Kasumi-1 (cell line): ENCODE measurements at regions not wholly inside any gene's neighbourhood (a gene's known extent, or its start where the extent isn't known, plus 50 kb on each side); places are given as distances from the start of the nearest gene placed in this dataset.
"Not testable (repeated sequence)": the region's sequence is repeated elsewhere in the genome, so short reads cannot be mapped to it uniquely, and the experiment has no call there.

Experiments
- DNase-seq, 2 experiments: peaks; one replicate each; lab custom pipeline; 2025; lab: John Stamatoyannopoulos, UW

GRCh38 chr14:85895603-85896002, 365.7 kb downstream of the FLRT2 start:
- DNase-seq = no peak

GRCh38 chr14:85892251-85892650, 362.3 kb downstream of the FLRT2 start:
- DNase-seq = no peak

GRCh38 chr14:85883966-85884365, 354.0 kb downstream of the FLRT2 start:
- no peak for DNase-seq

- DNase-seq = no peak
Measured at GRCh38 chr14:85883101-85883500, 353.2 kb downstream of the FLRT2 start.

- no peak for DNase-seq
Measured at GRCh38 chr14:85881935-85882334, 352.0 kb downstream of the FLRT2 start.

GRCh38 chr14:85878874-85879273, 348.9 kb downstream of the FLRT2 start:
- no peak for DNase-seq

GRCh38 chr14:85873006-85873405, 343.1 kb downstream of the FLRT2 start:
- DNase-seq = no peak

GRCh38 chr14:85867450-85867849, 337.5 kb downstream of the FLRT2 start:
- DNase-seq = peak; percentile 2 to 17

GRCh38 chr14:85865701-85866100, 335.8 kb downstream of the FLRT2 start:
- DNase-seq = no peak

- DNase-seq = no peak
Measured at GRCh38 chr14:85858634-85859033, 328.7 kb downstream of the FLRT2 start.

- DNase-seq = peak; percentile 33 to 63
Measured at GRCh38 chr14:85856430-85856829, 326.5 kb downstream of the FLRT2 start.

- no peak for DNase-seq
Measured at GRCh38 chr14:85853996-85854526, 324.1 kb downstream of the FLRT2 start.

GRCh38 chr14:85852906-85853305, 323.0 kb downstream of the FLRT2 start:
- DNase-seq = no peak

- DNase-seq = not testable (repeated sequence)
Measured at GRCh38 chr14:85852123-85852522, 322.2 kb downstream of the FLRT2 start.

- DNase-seq = not testable (repeated sequence)
Measured at GRCh38 chr14:85830549-85830948, 300.6 kb downstream of the FLRT2 start.

GRCh38 chr14:85829601-85830000, 299.7 kb downstream of the FLRT2 start:
- DNase-seq = not testable (repeated sequence)

GRCh38 chr14:85824526-85824925, 294.6 kb downstream of the FLRT2 start:
- DNase-seq = no peak

GRCh38 chr14:85822236-85822635, 292.3 kb downstream of the FLRT2 start:
- DNase-seq = no peak

GRCh38 chr14:85817430-85817829, 287.5 kb downstream of the FLRT2 start:
- DNase-seq = no peak

GRCh38 chr14:85813040-85813439, 283.1 kb downstream of the FLRT2 start:
- DNase-seq = peak; percentile 82 to 92

- DNase-seq = no peak
Measured at GRCh38 chr14:85811340-85811739, 281.4 kb downstream of the FLRT2 start.

GRCh38 chr14:85799668-85800067, 269.7 kb downstream of the FLRT2 start:
- no peak for DNase-seq

- DNase-seq = no peak
Measured at GRCh38 chr14:85798856-85799255, 268.9 kb downstream of the FLRT2 start.

- DNase-seq = no peak
Measured at GRCh38 chr14:85793533-85793932, 263.6 kb downstream of the FLRT2 start.

- no peak for DNase-seq
Measured at GRCh38 chr14:85789506-85789905, 259.6 kb downstream of the FLRT2 start.
